ENCODE measurements at regions not wholly inside any gene's neighbourhood (a gene's known extent, or its start where the extent isn't known, plus 50 kb on each side); places are given as distances from the start of the nearest gene placed in this dataset.

- TF ChIP-seq EZH2phosphoT487 (IDR thresholded peaks at IDR 0.05; ENCODE audit: unreplicated experiment) (no peak), STAT1 (IDR thresholded peaks at IDR 0.05; ENCODE audit: unreplicated experiment) (no peak), ZNF462 (CRISPR knock-in tag; IDR thresholded peaks at IDR 0.05) (no peak), ETS1 (IDR thresholded peaks at IDR 0.05) (no peak)
- no peaks in the 10 kb centered on the region for H3K4me1 Mint-ChIP-seq
- Histone ChIP-seq H3K27ac (ENCODE audit: low read depth) (no peak overlapping the region), H3F3A (replicated peaks; ENCODE audit: low read depth) (no peaks in the 10 kb centered on the region), H4K20me1 (replicated peaks; ENCODE audit: insufficient read depth) (no peaks in the 10 kb centered on the region), H3K27me3 (ENCODE audit: insufficient read depth) (no peaks in the 10 kb centered on the region), H2AFZ (no peak overlapping the region), H3K9me2 (ENCODE audit: insufficient read depth) (no peaks in the 10 kb centered on the region), H3K4me3 (no peak overlapping the region), H3K79me2 (replicated peaks; ENCODE audit: insufficient read depth) (no peaks in the 10 kb centered on the region), H3K4me2 (no peak overlapping the region), H3K4me1 (ENCODE audit: insufficient read depth) (no peaks in the 10 kb centered on the region), H3K36me3 (ENCODE audit: insufficient read depth) (no peaks in the 10 kb centered on the region)
- H3K27me3 Mint-ChIP-seq (ENCODE audit: insufficient read depth, low read depth, poor library complexity): peaks cover 11% of the 10 kb centered on the region
- DNase-seq (ENCODE audit: low spot score): no peak
- H3K4me3 Mint-ChIP-seq: no peak overlapping the region
- no peak for ATAC-seq
- no peaks in the 10 kb centered on the region; the same call in 2 of the 3 replicates for H3K9me3 Mint-ChIP-seq
- H3K36me3 Mint-ChIP-seq (ENCODE audit: low read depth): no peaks in the 10 kb centered on the region
- no peak overlapping the region for H3K27ac Mint-ChIP-seq
Observed at GRCh38 chr5:2101685-2102084, 219.0 kb upstream of the IRX4 start.

- H3K4me1 ChIP-seq (ENCODE audit: insufficient read depth): no peaks in the 10 kb centered on the region
- H3K79me2 ChIP-seq (replicated peaks; ENCODE audit: insufficient read depth): no peaks in the 10 kb centered on the region
- H3K27ac ChIP-seq (ENCODE audit: low read depth): no peak overlapping the region
- no peak for DNase-seq (ENCODE audit: low spot score)
- peaks cover 3% of the 10 kb centered on the region; the same call in 1 of the 3 replicates for H3K9me3 Mint-ChIP-seq
- no peaks in the 10 kb centered on the region for H3K9me2 ChIP-seq (ENCODE audit: insufficient read depth)
- H3K27ac Mint-ChIP-seq: no peak overlapping the region
- no peaks in the 10 kb centered on the region for H3K36me3 Mint-ChIP-seq (ENCODE audit: low read depth)
- no peaks in the 10 kb centered on the region for H3F3A ChIP-seq (replicated peaks; ENCODE audit: low read depth)
- H3K27me3 ChIP-seq (ENCODE audit: insufficient read depth): no peaks in the 10 kb centered on the region
- no peaks in the 10 kb centered on the region for H3K36me3 ChIP-seq (ENCODE audit: insufficient read depth)
- H4K20me1 ChIP-seq (replicated peaks; ENCODE audit: insufficient read depth): no peaks in the 10 kb centered on the region
- no peaks in the 10 kb centered on the region for H3K4me1 Mint-ChIP-seq
- H3K4me3 Mint-ChIP-seq: no peak overlapping the region
- H3K4me2 ChIP-seq: no peak overlapping the region
- peaks cover 16% of the 10 kb centered on the region for H3K27me3 Mint-ChIP-seq (ENCODE audit: insufficient read depth, low read depth, poor library complexity)
- H3K4me3 ChIP-seq: no peak overlapping the region
- no peak overlapping the region for H2AFZ ChIP-seq
- TF ChIP-seq EZH2phosphoT487 (IDR thresholded peaks at IDR 0.05; ENCODE audit: unreplicated experiment): no peak
- no peak for TF ChIP-seq ZNF114 (CRISPR knock-in tag; IDR thresholded peaks at IDR 0.05)
- no peak for ATAC-seq
Observed at GRCh38 chr5:2096887-2097505, 214.3 kb upstream of the IRX4 start.

All from GM23338 (cell line).